WI38 (cell line): ENCODE measurements at regions not wholly inside any gene's neighbourhood (a gene's known extent, or its start where the extent isn't known, plus 50 kb on each side); places are given as distances from the start of the nearest gene placed in this dataset.

Experiments
- H3K4me3 ChIP-seq: 2 replicates; pipeline ENCODE4 v1.5.1; 2011; ENCODE audit warnings: low read depth, mild to moderate bottlenecking, control low read depth, low read length
- TF ChIP-seq, protein P1 (sequence below): IDR thresholded peaks from 2 replicates; pipeline ENCODE4 v1.5.1; 2012; ENCODE audit warnings: low read depth, mild to moderate bottlenecking, control low read depth, low read length

DNA sequence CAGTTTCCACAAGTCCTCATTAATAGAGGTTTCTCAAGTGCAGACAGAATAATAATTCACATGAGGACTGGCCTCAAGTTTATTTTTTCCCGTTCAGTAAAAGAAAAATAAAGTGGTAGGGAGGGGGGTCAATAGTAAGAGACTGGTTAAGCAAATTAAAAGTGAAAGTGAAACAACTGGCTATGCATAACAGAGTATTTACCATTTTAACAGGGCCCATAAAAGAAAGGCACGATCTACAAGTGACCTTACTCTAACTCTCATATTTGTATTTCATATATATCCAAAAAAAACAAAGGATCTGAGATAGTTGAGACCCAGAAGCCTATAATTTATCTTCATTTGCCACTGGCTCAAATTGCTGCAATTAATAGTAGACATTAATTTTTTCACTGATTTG, 686.3 kb downstream of the NTRK3 start:
- TF ChIP-seq, protein P1, sequence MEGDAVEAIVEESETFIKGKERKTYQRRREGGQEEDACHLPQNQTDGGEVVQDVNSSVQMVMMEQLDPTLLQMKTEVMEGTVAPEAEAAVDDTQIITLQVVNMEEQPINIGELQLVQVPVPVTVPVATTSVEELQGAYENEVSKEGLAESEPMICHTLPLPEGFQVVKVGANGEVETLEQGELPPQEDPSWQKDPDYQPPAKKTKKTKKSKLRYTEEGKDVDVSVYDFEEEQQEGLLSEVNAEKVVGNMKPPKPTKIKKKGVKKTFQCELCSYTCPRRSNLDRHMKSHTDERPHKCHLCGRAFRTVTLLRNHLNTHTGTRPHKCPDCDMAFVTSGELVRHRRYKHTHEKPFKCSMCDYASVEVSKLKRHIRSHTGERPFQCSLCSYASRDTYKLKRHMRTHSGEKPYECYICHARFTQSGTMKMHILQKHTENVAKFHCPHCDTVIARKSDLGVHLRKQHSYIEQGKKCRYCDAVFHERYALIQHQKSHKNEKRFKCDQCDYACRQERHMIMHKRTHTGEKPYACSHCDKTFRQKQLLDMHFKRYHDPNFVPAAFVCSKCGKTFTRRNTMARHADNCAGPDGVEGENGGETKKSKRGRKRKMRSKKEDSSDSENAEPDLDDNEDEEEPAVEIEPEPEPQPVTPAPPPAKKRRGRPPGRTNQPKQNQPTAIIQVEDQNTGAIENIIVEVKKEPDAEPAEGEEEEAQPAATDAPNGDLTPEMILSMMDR = no peak
- no peak overlapping the region for H3K4me3 ChIP-seq

- TF ChIP-seq, protein P1 = no peak
- no peak overlapping the region for H3K4me3 ChIP-seq
Observed at GRCh38 chr15:87569581-87569980, 687.0 kb downstream of the NTRK3 start.

- no peak overlapping the region for H3K4me3 ChIP-seq
- TF ChIP-seq, protein P1 = no peak
Observed at GRCh38 chr15:87567406-87568030, 689.0 kb downstream of the NTRK3 start.

DNA sequence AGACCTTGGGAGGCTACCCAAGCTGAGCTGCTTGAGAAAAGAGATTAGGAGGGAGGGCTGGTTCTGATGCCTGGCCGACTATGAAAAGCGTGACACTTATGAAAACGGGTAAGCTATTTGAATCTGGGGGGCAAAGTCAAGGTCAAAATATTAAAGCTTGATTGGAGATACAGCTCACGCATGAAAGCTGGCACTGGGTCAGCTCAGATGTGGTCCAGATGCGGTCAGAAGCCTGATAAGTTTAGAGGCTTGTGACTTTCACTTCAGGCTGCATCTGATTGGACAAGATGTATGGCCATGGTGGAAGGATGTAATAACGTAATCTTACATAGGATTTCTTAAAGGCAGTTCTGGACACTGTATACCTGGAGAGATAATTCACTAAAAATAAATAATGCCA, 690.3 kb downstream of the NTRK3 start:
- H3K4me3 ChIP-seq = no peak overlapping the region
- TF ChIP-seq, protein P1 = no peak

- H3K4me3 ChIP-seq = no peak overlapping the region
- TF ChIP-seq, protein P1 = no peak
Observed at GRCh38 chr15:87564681-87565080, 691.9 kb downstream of the NTRK3 start.

DNA sequence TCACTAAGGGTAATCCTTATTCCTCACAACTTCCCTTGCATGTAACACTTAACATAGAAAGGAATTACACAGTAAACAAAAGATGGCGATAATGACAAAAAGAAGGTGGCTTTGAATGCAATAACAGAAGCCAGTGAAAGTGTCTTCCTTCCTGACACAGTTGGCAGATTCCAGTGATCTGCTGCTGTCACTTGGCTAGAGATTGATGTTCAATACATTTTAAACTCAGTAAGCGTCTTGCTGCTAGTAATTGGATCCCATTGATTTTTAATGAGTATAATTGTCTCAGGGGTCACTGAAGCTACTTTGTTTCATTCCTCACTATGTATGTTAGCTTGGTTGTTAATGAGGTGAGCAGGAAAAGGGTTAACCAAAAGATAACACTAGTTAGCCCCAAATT, 692.7 kb downstream of the NTRK3 start:
- no peak overlapping the region for H3K4me3 ChIP-seq
- TF ChIP-seq, protein P1 = no peak

DNA sequence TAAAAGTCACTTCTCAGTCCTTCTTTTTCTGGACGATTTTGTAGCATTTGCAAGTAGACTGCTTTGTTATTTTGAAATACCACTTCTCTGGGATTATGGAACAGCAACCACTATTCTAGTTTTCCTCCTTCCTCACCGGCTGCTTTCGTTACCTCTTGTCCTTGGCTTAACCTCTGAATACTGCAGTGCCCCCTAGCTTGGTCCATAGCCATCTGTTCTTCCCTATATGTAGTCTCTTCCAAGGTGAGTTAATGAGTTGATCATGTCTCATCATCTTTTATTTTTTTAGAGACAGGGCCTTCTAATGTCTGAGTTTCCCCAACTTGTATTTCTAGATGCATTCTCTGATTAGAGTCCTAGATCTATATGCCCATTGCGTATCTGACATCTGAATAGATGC, 694.3 kb downstream of the NTRK3 start:
- no peak overlapping the region for H3K4me3 ChIP-seq
- TF ChIP-seq, protein P1 = no peak
